Activated CD8-positive, alpha-beta T cell treated with anti-CD3 and anti-CD28 coated beads for 36 hours (primary cell): ENCODE measurements at regions not wholly inside any gene's neighbourhood (a gene's known extent, or its start where the extent isn't known, plus 50 kb on each side); places are given as distances from the start of the nearest gene placed in this dataset.

Source experiments
- ATAC-seq: fragments of 200-7000 bp; cut with Tn5 transposase; one replicate; pipeline ENCODE4 v1.10.0; 2021; ENCODE audit warnings: mild to moderate bottlenecking, moderate library complexity
- CTCF ChIA-PET: fragments of 350-600 bp; sonication (Branson Sonifier 250); formaldehyde crosslinking; loops from one replicate; lab custom pipeline; 2021; ENCODE audit warnings: antibody characterized with exemption; lab: Charles Lee
- POLR2A ChIA-PET: fragments of 350-600 bp; sonication (Branson Sonifier 250); formaldehyde crosslinking; loops from one replicate; lab custom pipeline; 2021; ENCODE audit warnings: antibody characterized with exemption; lab: Charles Lee
- DNase-seq: peaks from one replicate; pipeline ENCODE4 v3.0.0-alpha.2; 2020
- H3K27ac Mint-ChIP-seq: one replicate; pipeline ENCODE4 v1.8.0; 2021; ENCODE audit warnings: mild to moderate bottlenecking, mixed read lengths
- H3K27me3 Mint-ChIP-seq: one replicate; pipeline ENCODE4 v1.8.0; 2021; ENCODE audit warnings: mixed read lengths
- H3K36me3 Mint-ChIP-seq: one replicate; pipeline ENCODE4 v1.8.0; 2021; ENCODE audit warnings: low read depth, mixed read lengths
- H3K4me1 Mint-ChIP-seq: one replicate; pipeline ENCODE4 v1.8.0; 2021; ENCODE audit warnings: low read depth, mixed read lengths
- H3K4me3 Mint-ChIP-seq: one replicate; pipeline ENCODE4 v1.8.0; 2021; ENCODE audit warnings: mild to moderate bottlenecking, moderate library complexity, mixed read lengths
- H3K9me3 Mint-ChIP-seq: one replicate; pipeline ENCODE4 v1.8.0; 2021; ENCODE audit warnings: mixed read lengths
- CTCF ChIP-seq: fragments of 200-600 bp; IDR thresholded peaks from one replicate; pipeline ENCODE4 v1.8.0; 2022; ENCODE audit warnings: antibody characterized with exemption, mild to moderate bottlenecking
- intact Hi-C: fragments of 100-400 bp; cut with micrococcal nuclease; formaldehyde crosslinking; loops from one replicate; pipeline ENCODE4 v1.10.0; 2022

- H3K36me3 Mint-ChIP-seq, result no peaks in the 10 kb centered on the region
- no peak for TF ChIP-seq CTCF
- H3K9me3 Mint-ChIP-seq, result peaks cover 2% of the 10 kb centered on the region
- H3K27me3 Mint-ChIP-seq, result no peaks in the 10 kb centered on the region
- H3K4me3 Mint-ChIP-seq, result peak overlapping the region; percentile 45
- H3K27ac Mint-ChIP-seq, result peak overlapping the region; percentile 73
- ChIA-PET CTCF (no interaction called here), POLR2A (no interaction called here)
- peaks cover 55% of the 10 kb centered on the region for H3K4me1 Mint-ChIP-seq
- ATAC-seq, result peak; percentile 22
- no peak for DNase-seq
- intact Hi-C loops, result no loop called here
Observed at GRCh38 chr10:7478727-7479457, 68.1 kb upstream of the SFMBT2 start.

DNA sequence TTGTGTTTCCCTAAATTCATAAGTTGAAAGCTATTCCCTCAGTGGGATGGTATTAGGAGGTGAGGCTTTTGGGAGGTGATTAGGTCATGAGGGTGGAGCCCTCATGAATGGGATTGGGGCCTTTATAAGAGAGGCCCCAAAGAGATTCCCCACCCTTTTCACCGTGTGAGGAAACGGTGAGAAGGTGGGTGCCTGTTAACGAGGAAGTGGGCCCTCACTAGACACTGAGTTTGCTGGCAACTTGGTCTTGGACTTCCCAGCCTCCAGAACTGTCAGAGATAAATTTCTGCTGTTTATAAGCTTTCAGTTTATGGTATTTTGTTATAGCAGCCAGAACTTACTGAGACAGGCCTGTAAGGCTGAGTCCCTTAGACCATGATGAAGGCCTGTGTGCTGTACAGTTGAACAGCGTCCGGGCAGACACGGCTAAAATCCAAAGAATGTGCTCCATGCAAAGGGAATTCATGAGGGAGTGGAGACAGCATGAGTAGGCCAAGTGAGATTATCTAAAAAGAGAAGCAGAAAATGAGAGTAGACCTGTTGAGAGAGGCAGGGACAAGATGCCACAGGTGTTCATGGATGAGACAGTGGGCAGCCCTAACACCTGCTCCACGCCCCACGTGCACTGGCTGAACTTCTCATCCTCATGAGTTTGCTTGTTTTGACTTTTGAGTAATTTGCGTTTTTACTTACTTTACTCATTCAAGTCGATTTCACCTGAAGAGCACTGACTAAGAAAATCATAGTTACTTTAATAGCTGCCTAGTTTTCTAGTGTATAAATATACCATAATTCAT lies 66.9 kb upstream of the SFMBT2 start:
- DNase-seq (no peak), ATAC-seq (no peak)
- ChIA-PET POLR2A (interaction anchor here (1.0 kb wide), 1 partner anchor 8 kb away, joined by 3 read pairs; no protein-coding TSS in a partner anchor), CTCF (no interaction called here)
- H3K4me1 Mint-ChIP-seq, result peaks cover 47% of the 10 kb centered on the region
- H3K36me3 Mint-ChIP-seq, result no peaks in the 10 kb centered on the region
- peaks cover 2% of the 10 kb centered on the region for H3K9me3 Mint-ChIP-seq
- intact Hi-C loops, result no loop called here
- TF ChIP-seq CTCF, result no peak
- H3K27me3 Mint-ChIP-seq, result no peaks in the 10 kb centered on the region
- H3K27ac Mint-ChIP-seq, result no peak overlapping the region
- no peak overlapping the region for H3K4me3 Mint-ChIP-seq

DNA sequence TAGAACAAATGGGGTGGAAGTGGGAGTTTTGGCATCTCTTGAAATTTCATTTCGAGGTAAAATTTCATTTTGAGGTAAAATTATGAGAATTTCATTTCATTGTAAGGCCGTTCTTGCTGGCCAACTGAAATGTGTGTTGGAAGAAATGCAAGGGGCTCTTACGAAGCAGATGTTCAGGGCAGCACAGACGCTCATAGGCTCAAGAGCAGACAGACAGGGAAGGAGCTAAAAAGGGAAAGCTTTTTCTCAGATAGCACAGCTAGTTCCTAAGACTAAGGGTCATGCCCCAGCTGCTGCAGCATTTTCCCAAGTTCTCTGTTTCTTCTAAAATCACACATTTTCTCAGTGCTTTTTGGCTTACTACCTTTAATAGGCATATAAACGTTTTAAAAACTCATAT lies 65.1 kb upstream of the SFMBT2 start:
- Mint-ChIP-seq H3K27ac (no peak overlapping the region), H3K4me3 (no peak overlapping the region), H3K36me3 (no peaks in the 10 kb centered on the region), H3K4me1 (peaks cover 48% of the 10 kb centered on the region), H3K27me3 (no peaks in the 10 kb centered on the region), H3K9me3 (peaks cover 2% of the 10 kb centered on the region)
- no peak for ATAC-seq
- ChIA-PET CTCF (interaction anchor here (1.2 kb wide), 1 partner anchor 50 kb away, joined by 3 read pairs; no protein-coding TSS in a partner anchor), POLR2A (no interaction called here)
- TF ChIP-seq CTCF, result no peak
- intact Hi-C loops, result no loop called here
- DNase-seq, result no peak

- ChIA-PET POLR2A (no interaction called here), CTCF (interaction anchor here (0.7 to 1.2 kb wide), 2 partner anchors 50 kb away, joined by 3 to 4 read pairs; no protein-coding TSS in a partner anchor)
- DNase-seq, result no peak
- no peak overlapping the region for H3K4me3 Mint-ChIP-seq
- no peak for TF ChIP-seq CTCF
- H3K27ac Mint-ChIP-seq, result no peak overlapping the region
- peaks cover 2% of the 10 kb centered on the region for H3K9me3 Mint-ChIP-seq
- peaks cover 48% of the 10 kb centered on the region for H3K4me1 Mint-ChIP-seq
- no peaks in the 10 kb centered on the region for H3K36me3 Mint-ChIP-seq
- ATAC-seq, result no peak
- H3K27me3 Mint-ChIP-seq, result no peaks in the 10 kb centered on the region
- intact Hi-C loops, result no loop called here
Observed at GRCh38 chr10:7475046-7475911, 64.4 kb upstream of the SFMBT2 start.
